Activated T-cell treated with anti-CD3 and anti-CD28 coated beads, Interleukin-2, amount 50 U/mL, for 72 hours (primary cell): ENCODE measurements at regions not wholly inside any gene's neighbourhood (a gene's known extent, or its start where the extent isn't known, plus 50 kb on each side); places are given as distances from the start of the nearest gene placed in this dataset.
"Not testable (repeated sequence)": the region's sequence is repeated elsewhere in the genome, so short reads cannot be mapped to it uniquely, and the experiment has no call there.

ENCODE experiments used
- ATAC-seq, 2 donors: fragments of 150-1000 bp; cut with Tn5 transposase; replicated peaks in 1 of 2; 2 replicates each; pipeline ENCODE4 v1.10.0; 2021; ENCODE audit warnings: moderate library complexity in 2 of 2, mild to moderate bottlenecking in 1 of 2
- DNase-seq, 2 donors: peaks; one replicate each; pipeline ENCODE4 v3.0.0; 2021 to 2022; ENCODE audit warnings: mixed read lengths in 1 of 2
- H3K27ac Mint-ChIP-seq: one replicate; pipeline ENCODE4 v1.8.0; 2022; ENCODE audit warnings: mild to moderate bottlenecking, moderate library complexity, mixed read lengths
- H3K27me3 Mint-ChIP-seq: one replicate; pipeline ENCODE4 v1.8.0; 2022; ENCODE audit warnings: low read depth, mixed read lengths
- H3K36me3 Mint-ChIP-seq, 2 donors: one replicate each; pipeline ENCODE4 v1.8.0; 2022; ENCODE audit warnings: mixed read lengths in 2 of 2, mild to moderate bottlenecking in 1 of 2; ENCODE audit not compliant: insufficient read depth in 2 of 2
- H3K4me1 Mint-ChIP-seq: one replicate; pipeline ENCODE4 v1.8.0; 2022; ENCODE audit warnings: low read depth, mixed read lengths
- H3K4me3 Mint-ChIP-seq, 2 donors: one replicate each; pipeline ENCODE4 v1.8.0; 2022; ENCODE audit warnings: mild to moderate bottlenecking in 2 of 2, mixed read lengths in 2 of 2, moderate library complexity in 2 of 2
- H3K9me3 Mint-ChIP-seq, 2 donors: one replicate each; pipeline ENCODE4 v1.8.0; 2022; ENCODE audit warnings: mixed read lengths in 2 of 2

DNA sequence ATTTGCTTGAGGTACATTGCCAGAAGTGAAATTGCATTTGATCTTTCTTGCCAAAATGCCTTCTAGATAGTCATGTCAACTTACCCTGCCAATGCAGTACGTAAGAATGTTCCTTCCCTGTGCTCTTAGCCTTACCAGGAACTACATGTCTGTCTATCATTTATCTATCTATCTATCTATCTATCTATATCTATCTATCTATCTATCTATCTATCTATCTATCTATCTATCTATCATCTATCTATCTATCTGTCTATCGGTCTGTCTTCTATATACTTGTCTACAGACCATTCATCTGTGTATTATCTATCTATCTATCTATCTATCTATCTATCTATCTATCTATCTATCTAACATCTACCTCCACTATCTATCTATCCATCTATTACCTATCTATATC is 456.9 kb upstream of the MKI67 start:
- H3K9me3 Mint-ChIP-seq, ATAC-seq, H3K27me3 Mint-ChIP-seq, H3K36me3 Mint-ChIP-seq, DNase-seq, H3K4me1 Mint-ChIP-seq, H3K4me3 Mint-ChIP-seq, H3K27ac Mint-ChIP-seq: not testable (repeated sequence)

DNA sequence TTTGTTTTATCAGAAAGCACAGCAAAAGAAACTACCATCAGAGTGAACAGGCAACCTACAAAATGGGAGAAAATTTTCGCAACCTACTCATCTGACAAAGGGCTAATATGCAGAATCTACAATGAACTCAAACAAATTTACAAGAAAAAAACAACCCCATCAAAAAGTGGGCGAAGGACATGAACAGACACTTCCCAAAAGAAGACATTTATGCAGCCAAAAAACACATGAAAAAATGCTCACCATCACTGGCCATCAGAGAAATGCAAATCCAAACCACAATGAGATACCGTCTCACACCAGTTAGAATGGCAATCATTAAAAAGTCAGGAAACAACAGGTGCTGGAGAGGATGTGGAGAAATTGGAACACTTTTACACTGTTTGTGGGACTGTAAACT is 460.4 kb upstream of the MKI67 start:
- not testable (repeated sequence) for H3K27ac Mint-ChIP-seq, H3K27me3 Mint-ChIP-seq, DNase-seq, H3K36me3 Mint-ChIP-seq, H3K4me1 Mint-ChIP-seq, H3K4me3 Mint-ChIP-seq, ATAC-seq, H3K9me3 Mint-ChIP-seq

DNA sequence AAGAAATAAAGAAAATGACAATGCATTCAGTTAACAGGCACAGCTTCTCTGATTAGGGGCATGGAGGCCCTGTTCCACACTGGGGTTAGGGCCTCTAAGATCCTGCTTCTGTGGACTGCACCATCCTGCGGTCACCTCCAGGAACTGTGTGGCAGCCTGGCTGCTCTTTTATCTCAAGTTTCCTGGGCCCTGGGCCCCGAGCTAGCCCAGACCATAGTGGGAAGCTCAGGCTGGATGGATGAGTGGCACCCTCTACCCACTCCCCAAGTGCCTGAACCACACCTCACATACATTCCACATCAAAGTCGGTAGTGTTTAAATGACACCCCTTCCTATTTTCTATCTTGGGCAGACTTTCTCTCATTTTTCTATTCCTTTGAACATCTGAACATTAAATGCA is 461.5 kb upstream of the MKI67 start:
- Mint-ChIP-seq H3K27ac (no peak overlapping the region), H3K9me3 (peaks cover 0 to 2% of the 10 kb centered on the region in 2 donors), H3K36me3 (no peaks in the 10 kb centered on the region), H3K4me3 (no peak overlapping the region), H3K27me3 (peaks cover 8% of the 10 kb centered on the region), H3K4me1 (no peaks in the 10 kb centered on the region)
- ATAC-seq (no peak), DNase-seq (no peak)

DNA sequence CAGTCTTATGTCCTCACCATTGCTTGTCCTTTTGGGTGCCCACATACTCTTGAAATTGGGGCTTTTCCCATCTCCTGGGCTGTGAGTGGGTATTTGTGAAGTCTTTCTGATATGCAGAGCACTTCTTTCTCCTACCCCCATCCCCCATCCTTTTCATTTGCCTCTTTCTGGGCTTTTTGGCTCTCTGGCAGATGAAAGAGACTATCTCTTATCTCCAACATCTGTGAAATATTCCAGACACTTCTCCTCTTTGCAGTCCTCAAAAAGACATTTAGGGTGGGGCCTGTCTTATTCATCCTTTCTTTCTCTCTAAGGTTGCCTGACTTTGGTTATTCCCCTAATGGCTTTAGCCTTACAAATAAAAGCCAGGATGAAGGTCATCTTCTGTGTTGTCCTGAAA is 462.2 kb upstream of the MKI67 start:
- Mint-ChIP-seq H3K27ac (no peak overlapping the region), H3K27me3 (peaks cover 8% of the 10 kb centered on the region), H3K36me3 (no peaks in the 10 kb centered on the region), H3K4me3 (no peak overlapping the region), H3K4me1 (no peaks in the 10 kb centered on the region), H3K9me3 (peaks cover 0 to 2% of the 10 kb centered on the region in 2 donors)
- ATAC-seq (no peak), DNase-seq (no peak)

DNA sequence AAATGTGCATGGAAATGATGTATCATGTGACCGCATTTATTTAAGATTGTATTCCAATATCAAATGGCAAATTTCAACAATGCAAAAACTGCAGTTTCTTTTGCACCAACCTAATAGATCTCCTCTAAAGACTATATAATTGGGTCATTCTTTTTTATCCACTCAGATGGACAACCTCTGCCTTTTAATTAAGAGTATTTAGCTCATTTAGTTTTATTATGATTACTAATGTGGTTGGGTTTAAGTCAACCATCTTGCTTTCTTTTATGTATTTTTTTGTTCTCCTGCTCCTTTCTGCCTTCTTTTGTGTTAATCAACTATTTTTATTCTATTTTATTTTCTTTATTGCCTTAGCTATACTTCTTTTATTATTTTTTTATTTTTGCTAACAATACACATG is 468.5 kb upstream of the MKI67 start:
- Mint-ChIP-seq H3K27ac (no peak overlapping the region), H3K27me3 (peaks cover 8% of the 10 kb centered on the region), H3K4me1 (no peaks in the 10 kb centered on the region), H3K4me3 (no peak overlapping the region), H3K36me3 (peaks cover 0 to 1% of the 10 kb centered on the region in 2 donors), H3K9me3 (no peaks in the 10 kb centered on the region)
- DNase-seq (no peak), ATAC-seq (no peak)

DNA sequence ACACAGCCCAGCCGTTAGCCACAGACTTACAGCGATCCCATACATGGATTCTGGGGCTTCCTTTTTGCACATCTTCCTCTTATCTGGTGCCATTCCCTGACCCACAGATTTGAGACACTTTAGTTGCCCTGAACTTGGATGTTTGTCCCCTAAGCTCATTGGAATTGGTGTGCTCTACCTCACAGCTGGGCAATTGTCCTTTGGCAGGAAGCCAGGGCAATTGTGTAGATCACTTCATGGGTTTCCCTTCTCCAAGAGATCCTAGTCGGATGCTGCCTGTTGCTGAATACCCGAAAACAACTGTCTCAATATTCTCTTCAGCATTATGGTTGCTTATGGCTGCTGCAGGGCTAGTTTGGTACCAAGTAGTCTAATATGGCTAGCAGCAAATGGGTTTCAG is 470.7 kb upstream of the MKI67 start:
- Mint-ChIP-seq H3K4me1 (no peaks in the 10 kb centered on the region), H3K9me3 (no peaks in the 10 kb centered on the region), H3K4me3 (no peak overlapping the region), H3K36me3 (peaks cover 0 to 1% of the 10 kb centered on the region in 2 donors), H3K27ac (no peak overlapping the region), H3K27me3 (peaks cover 9% of the 10 kb centered on the region)
- ATAC-seq, result no peak
- DNase-seq, result no peak

DNA sequence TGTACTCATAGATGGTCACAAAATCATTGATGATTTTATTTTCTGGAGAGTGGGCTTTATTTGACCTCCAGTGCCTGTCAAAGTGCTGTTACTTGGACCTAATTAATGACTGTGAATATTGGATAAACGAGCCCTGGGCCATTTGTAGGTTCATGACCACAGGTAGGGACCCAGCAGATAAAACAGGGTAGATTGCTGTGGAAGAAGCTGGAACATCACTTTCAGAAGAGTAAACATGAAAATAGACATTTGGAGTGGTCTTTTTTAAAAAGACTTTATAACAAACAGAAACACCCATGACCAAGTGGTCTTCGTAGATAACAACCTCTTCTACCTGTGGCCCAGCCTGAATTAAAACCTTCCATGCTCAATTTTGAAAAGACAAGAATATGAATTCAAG is 472.8 kb upstream of the MKI67 start:
- Mint-ChIP-seq H3K36me3 (no peaks in the 10 kb centered on the region), H3K9me3 (no peaks in the 10 kb centered on the region), H3K4me3 (no peak overlapping the region), H3K4me1 (no peaks in the 10 kb centered on the region), H3K27ac (no peak overlapping the region), H3K27me3 (peaks cover 6% of the 10 kb centered on the region)
- ATAC-seq, result no peak
- no peak for DNase-seq

DNA sequence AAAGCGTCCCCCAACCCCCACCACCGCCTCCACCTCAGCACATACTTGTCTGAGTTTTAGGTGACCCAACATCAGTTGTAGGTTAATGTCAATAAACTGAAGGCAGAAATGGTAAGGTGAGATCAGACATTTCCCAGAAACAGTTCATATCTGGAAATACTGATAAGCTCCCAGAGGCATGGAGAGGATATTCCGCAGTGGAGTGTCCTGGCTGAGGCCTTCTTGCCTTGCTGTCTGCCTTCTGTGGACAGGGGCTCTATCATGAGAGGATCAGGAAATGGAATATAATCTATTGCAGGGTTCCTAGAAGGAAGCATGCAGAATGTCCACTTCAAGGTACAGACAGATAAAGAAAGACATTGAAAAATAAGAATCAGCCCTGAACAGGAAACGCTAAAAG is 473.3 kb upstream of the MKI67 start:
- Mint-ChIP-seq H3K27me3 (peaks cover 6% of the 10 kb centered on the region), H3K4me1 (no peaks in the 10 kb centered on the region), H3K27ac (no peak overlapping the region), H3K4me3 (no peak overlapping the region), H3K36me3 (no peaks in the 10 kb centered on the region), H3K9me3 (no peaks in the 10 kb centered on the region)
- no peak for DNase-seq
- no peak for ATAC-seq

DNA sequence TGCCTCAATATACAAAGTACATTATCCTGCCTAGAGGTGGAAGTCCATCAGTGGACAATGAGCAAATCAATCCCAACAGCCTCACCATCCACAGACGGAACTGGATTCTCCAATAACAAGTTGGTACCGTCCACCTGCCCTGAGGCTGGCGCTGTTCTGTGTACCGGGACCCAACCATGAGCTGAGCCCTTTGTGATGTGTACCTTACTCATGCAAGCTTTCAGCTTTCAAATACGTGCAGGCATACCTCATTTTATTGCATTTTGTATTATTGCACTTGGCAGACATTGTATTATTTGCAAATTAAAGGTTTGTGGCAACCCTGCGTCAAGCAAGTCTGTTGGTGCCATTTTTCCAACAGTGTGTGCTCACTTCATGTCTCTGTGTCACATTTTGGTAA is 476.0 kb upstream of the MKI67 start:
- H3K4me3 Mint-ChIP-seq, result no peak overlapping the region
- H3K9me3 Mint-ChIP-seq, result no peaks in the 10 kb centered on the region
- no peak overlapping the region for H3K27ac Mint-ChIP-seq
- ATAC-seq, result no peak
- no peaks in the 10 kb centered on the region for H3K36me3 Mint-ChIP-seq
- DNase-seq, result no peak
- peaks cover 6% of the 10 kb centered on the region for H3K27me3 Mint-ChIP-seq
- no peaks in the 10 kb centered on the region for H3K4me1 Mint-ChIP-seq

DNA sequence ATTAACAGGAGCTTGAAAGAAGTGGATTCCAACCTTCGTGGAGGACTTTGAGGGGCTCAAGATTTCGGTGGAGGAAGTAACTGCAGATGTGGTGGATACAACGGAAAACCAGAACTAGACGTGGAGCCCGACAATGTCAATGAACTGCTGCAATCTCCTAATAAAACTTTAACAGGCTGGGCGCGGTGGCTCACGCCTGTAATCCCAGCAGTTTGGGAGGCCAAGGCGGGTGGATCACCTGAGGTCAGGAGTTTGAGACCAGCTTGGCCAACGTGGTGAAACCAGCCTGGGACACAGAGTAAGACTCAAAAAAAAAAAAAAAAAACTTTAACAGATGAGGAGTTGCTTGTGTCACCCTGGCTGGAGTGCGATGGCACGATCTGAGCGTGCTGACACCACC is 477.8 kb upstream of the MKI67 start:
- no peaks in the 10 kb centered on the region for H3K4me1 Mint-ChIP-seq
- DNase-seq, result no peak
- ATAC-seq, result no peak
- H3K27ac Mint-ChIP-seq, result no peak overlapping the region
- H3K36me3 Mint-ChIP-seq, result no peaks in the 10 kb centered on the region
- H3K9me3 Mint-ChIP-seq, result no peaks in the 10 kb centered on the region
- H3K27me3 Mint-ChIP-seq, result peaks cover 6% of the 10 kb centered on the region
- no peak overlapping the region for H3K4me3 Mint-ChIP-seq

DNA sequence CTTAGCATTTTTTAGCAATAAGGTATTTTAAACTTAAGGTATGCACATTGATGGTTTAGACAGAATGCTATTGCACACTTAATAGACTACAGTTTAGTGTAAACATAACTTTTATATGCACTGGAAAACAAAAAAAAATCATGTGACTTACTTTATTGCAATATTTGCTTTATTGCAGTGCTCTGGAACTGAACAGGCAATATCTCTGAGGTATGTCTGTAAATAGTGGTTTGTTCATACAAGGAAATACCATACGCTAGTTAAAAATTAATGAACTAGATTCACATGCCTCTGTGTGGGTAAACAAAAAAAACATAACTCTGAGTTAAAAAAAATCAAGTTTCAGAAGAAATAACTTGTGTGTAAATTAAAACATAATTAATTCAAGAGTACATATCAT is 479.0 kb upstream of the MKI67 start:
- DNase-seq, result no peak
- no peak for ATAC-seq
- Mint-ChIP-seq H3K27ac (no peak overlapping the region), H3K9me3 (no peaks in the 10 kb centered on the region), H3K4me3 (no peak overlapping the region), H3K36me3 (no peaks in the 10 kb centered on the region), H3K27me3 (peaks cover 6% of the 10 kb centered on the region), H3K4me1 (no peaks in the 10 kb centered on the region)

DNA sequence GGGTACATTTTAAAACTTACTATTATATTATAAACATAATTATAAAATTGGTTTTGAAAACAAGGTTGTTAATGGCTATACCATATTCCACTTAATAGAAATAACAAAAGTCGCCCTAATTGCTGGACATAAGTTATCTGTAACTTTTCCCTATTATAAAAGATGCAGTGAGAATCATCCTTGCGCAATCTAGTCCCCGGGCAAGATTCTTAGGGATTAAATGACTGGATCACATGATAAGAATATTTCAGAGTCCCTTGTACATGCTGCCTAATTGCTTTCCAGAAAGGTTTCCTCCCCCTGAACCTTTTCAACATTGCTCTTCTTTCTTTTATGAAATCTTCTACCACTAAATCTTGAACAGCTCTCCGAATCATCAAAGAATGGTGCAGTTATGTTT is 479.8 kb upstream of the MKI67 start:
- Mint-ChIP-seq H3K9me3 (no peaks in the 10 kb centered on the region), H3K4me1 (no peaks in the 10 kb centered on the region), H3K27ac (no peak overlapping the region), H3K27me3 (peaks cover 4% of the 10 kb centered on the region), H3K4me3 (no peak overlapping the region), H3K36me3 (no peaks in the 10 kb centered on the region)
- DNase-seq (no peak), ATAC-seq (no peak)

DNA sequence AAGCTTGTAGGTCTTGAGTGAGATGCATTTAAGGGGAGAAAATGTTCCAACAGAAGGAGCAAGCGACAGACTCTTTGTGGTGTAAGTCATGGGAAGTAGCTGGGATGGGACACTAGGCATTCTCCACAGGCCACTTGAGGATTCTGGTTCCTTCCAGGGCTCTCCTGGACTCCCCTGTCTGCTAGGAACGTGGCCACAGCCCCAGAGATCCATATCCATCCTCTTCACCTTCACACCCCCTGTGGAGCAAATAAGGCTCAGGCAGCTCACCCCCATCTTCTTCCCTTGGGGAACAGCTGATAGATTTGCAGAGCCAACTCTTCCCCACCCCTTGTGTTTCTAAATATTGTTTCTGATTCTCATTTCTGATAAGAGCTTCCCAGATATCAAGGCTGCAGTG is 482.6 kb upstream of the MKI67 start:
- Mint-ChIP-seq H3K36me3 (no peaks in the 10 kb centered on the region), H3K27ac (no peak overlapping the region), H3K9me3 (no peaks in the 10 kb centered on the region), H3K4me3 (no peak overlapping the region), H3K4me1 (no peaks in the 10 kb centered on the region), H3K27me3 (no peaks in the 10 kb centered on the region)
- DNase-seq (no peak), ATAC-seq (no peak)

DNA sequence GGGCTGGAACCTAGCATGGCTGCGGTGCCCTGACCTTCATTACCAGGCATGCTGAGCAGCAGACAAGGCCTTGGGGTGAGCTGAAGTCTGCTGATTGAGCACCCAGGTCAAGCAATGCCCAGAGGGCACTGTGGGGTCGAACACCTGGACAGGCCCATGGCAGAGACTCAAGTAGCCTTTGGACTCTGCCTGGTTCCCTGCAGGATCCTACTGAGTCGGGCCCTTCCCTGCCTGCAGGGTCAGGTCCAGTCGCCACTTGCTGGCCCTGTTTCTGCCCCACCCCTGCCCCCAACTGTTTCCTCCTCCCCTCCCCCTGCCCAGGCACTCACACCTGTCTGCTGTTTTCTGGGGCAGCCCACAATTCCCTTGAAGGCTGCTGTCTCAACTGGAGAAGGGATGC is 483.2 kb upstream of the MKI67 start:
- no peak for ATAC-seq
- no peaks in the 10 kb centered on the region for H3K9me3 Mint-ChIP-seq
- no peaks in the 10 kb centered on the region for H3K4me1 Mint-ChIP-seq

DNA sequence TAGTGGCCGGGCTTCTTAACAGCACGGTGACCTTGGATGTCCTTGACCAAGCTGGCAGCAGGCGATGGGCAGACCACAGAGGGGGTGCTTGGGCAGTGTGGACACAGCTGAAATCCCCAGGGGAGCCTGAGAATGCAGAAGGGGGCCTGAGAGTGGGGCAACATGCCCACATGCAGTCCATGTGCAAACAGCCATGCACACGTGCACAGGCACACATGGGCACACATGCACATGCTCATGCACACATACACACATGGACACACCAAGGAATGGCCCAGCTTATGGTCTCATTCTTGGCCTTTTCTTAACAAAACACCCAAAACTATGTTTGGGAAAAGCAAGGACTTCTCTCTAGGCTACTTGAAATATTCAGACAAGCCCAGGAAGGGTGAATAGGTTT is 483.9 kb upstream of the MKI67 start:
- H3K4me3 Mint-ChIP-seq, result no peak overlapping the region
- no peaks in the 10 kb centered on the region for H3K4me1 Mint-ChIP-seq
- no peaks in the 10 kb centered on the region for H3K36me3 Mint-ChIP-seq
- DNase-seq (no peak), ATAC-seq (no peak)
- H3K27ac Mint-ChIP-seq, result no peak overlapping the region
- H3K27me3 Mint-ChIP-seq, result no peaks in the 10 kb centered on the region
- H3K9me3 Mint-ChIP-seq, result no peaks in the 10 kb centered on the region

More for the DNA sequence above, 483.2 kb upstream of the MKI67 start:
- H3K4me3 Mint-ChIP-seq, result no peak overlapping the region
- H3K27me3 Mint-ChIP-seq, result no peaks in the 10 kb centered on the region
- no peak for DNase-seq
- no peak overlapping the region for H3K27ac Mint-ChIP-seq
- H3K36me3 Mint-ChIP-seq, result no peaks in the 10 kb centered on the region
